ENCODE measurements at regions not wholly inside any gene's neighbourhood (a gene's known extent, or its start where the extent isn't known, plus 50 kb on each side); places are given as distances from the start of the nearest gene placed in this dataset.
A peak's percentile ranks its signal among the peaks of the same experiment; 100 is the strongest.

- DNase-seq, result peak; percentile 92
These were observed 107.5 kb upstream of the ATF7IP start for GRCh38 chr12:14257734-14258574.

- no peak for DNase-seq
These were observed 106.9 kb upstream of the ATF7IP start for GRCh38 chr12:14258575-14258940.

GRCh38 chr12:14259481-14260010, 105.9 kb upstream of the ATF7IP start:
- DNase-seq, result no peak

GRCh38 chr12:14260011-14260993, 105.2 kb upstream of the ATF7IP start:
- DNase-seq, result no peak

GRCh38 chr12:14261096-14261495, 104.4 kb upstream of the ATF7IP start:
- DNase-seq, result no peak

- DNase-seq, result no peak
These were observed 103.6 kb upstream of the ATF7IP start for GRCh38 chr12:14261861-14262260.

GRCh38 chr12:14262771-14263511, 102.5 kb upstream of the ATF7IP start:
- no peak for DNase-seq

GRCh38 chr12:14263742-14264141, 101.7 kb upstream of the ATF7IP start:
- DNase-seq, result no peak

GRCh38 chr12:14264316-14264715, 101.2 kb upstream of the ATF7IP start:
- DNase-seq, result no peak

GRCh38 chr12:14264778-14265177, 100.7 kb upstream of the ATF7IP start:
- DNase-seq, result no peak

- DNase-seq, result no peak
These were observed 97.4 kb upstream of the ATF7IP start for GRCh38 chr12:14268120-14268515.

GRCh38 chr12:14270392-14270791, 95.1 kb upstream of the ATF7IP start:
- DNase-seq, result no peak

GRCh38 chr12:14272956-14273912, 92.2 kb upstream of the ATF7IP start:
- DNase-seq, result no peak

- DNase-seq, result no peak
These were observed 91.6 kb upstream of the ATF7IP start for GRCh38 chr12:14273913-14274311.

GRCh38 chr12:14275111-14275510, 90.4 kb upstream of the ATF7IP start:
- no peak for DNase-seq

- DNase-seq, result no peak
These were observed 89.6 kb upstream of the ATF7IP start for GRCh38 chr12:14275886-14276285.

GRCh38 chr12:14278294-14278953, 87.1 kb upstream of the ATF7IP start:
- no peak for DNase-seq

- no peak for DNase-seq
These were observed 85.6 kb upstream of the ATF7IP start for GRCh38 chr12:14279845-14280244.

GRCh38 chr12:14280921-14281320, 84.6 kb upstream of the ATF7IP start:
- DNase-seq, result no peak

- no peak for DNase-seq
These were observed 83.9 kb upstream of the ATF7IP start for GRCh38 chr12:14281539-14281938.

Data from stimulated activated CD4-positive, alpha-beta T cell treated with anti-CD3 and anti-CD28 coated beads, Interleukin-1b, Interleukin-23, amount 100 ng/mL, for 48 hours (primary cell).